Panc1 (cell line): ENCODE measurements at regions not wholly inside any gene's neighbourhood (a gene's known extent, or its start where the extent isn't known, plus 50 kb on each side); places are given as distances from the start of the nearest gene placed in this dataset.

ENCODE experiments used
- ATAC-seq: fragments of 200-7000 bp; cut with Tn5 transposase; 2 replicates; pipeline ENCODE4 v1.9.1; 2020; ENCODE audit warnings: mild to moderate bottlenecking, moderate library complexity
- BruUV-seq: library from RNA; stranded (reverse); fragments of 400-500 nt; replicated peaks from 2 replicates; lab custom pipeline; 2021; lab: Mats Ljungman, UMichigan
- CTCF ChIA-PET: fragments of 300-600 bp; sonication (Branson Sonifier 250); formaldehyde crosslinking; loops from one replicate; lab custom pipeline; 2022; ENCODE audit warnings: antibody characterized with exemption; lab: Charles Lee
- POLR2A ChIA-PET: fragments of 300-600 bp; sonication (Branson Sonifier 250); formaldehyde crosslinking; loops from one replicate; lab custom pipeline; 2022; ENCODE audit warnings: antibody characterized with exemption; lab: Charles Lee
- DNase-seq: peaks from one replicate; pipeline ENCODE4 v3.0.0-alpha.2; 2010; ENCODE audit warnings: low read depth, low spot score
- H3K27ac ChIP-seq: 2 replicates; pipeline ENCODE4 v1.5.1; 2011; ENCODE audit warnings: mild to moderate bottlenecking, low read length, inconsistent platforms
- H3K27me3 ChIP-seq: fragments of 200-500 bp; sonication (Bioruptor generic); 2 replicates; pipeline ENCODE4 v1.6.0; 2014; ENCODE audit warnings: low read length, inconsistent platforms; ENCODE audit not compliant: control insufficient read depth, insufficient read depth
- H3K36me3 ChIP-seq: fragments of 200-500 bp; sonication (Bioruptor generic); 2 replicates; pipeline ENCODE4 v1.5.1; 2014; ENCODE audit warnings: inconsistent platforms, mild to moderate bottlenecking, low read length, moderate library complexity; ENCODE audit not compliant: control insufficient read depth, insufficient read depth
- H3K4me1 ChIP-seq: 2 replicates; pipeline ENCODE4 v1.5.1; 2011; ENCODE audit warnings: inconsistent platforms, mild to moderate bottlenecking, low read length, moderate library complexity; ENCODE audit not compliant: control insufficient read depth, insufficient read depth
- H3K4me3 ChIP-seq, 2 experiments: 2 replicates each; pipeline ENCODE4 v1.5.1; 2011 to 2012; ENCODE audit warnings: low read depth in 2 of 2, low read length in 2 of 2, mild to moderate bottlenecking in 2 of 2, inconsistent platforms in 1 of 2, moderate library complexity in 1 of 2
- H3K9me3 ChIP-seq: fragments of 200-500 bp; sonication (Bioruptor generic); 2 replicates; pipeline ENCODE4 v1.5.1; 2014; ENCODE audit warnings: low read depth, mild to moderate bottlenecking, inconsistent platforms, low read length, moderate library complexity; ENCODE audit not compliant: control insufficient read depth, insufficient read depth
- POLR2AphosphoS5 ChIP-seq: IDR thresholded peaks from 2 replicates; pipeline ENCODE4 v1.6.1; 2012; ENCODE audit warnings: mild to moderate bottlenecking, low read depth, low read length, moderate library complexity
- SIN3A ChIP-seq: IDR thresholded peaks from 2 replicates; pipeline ENCODE4 v1.6.1; 2012; ENCODE audit warnings: low read depth, mild to moderate bottlenecking, low read length, moderate library complexity, borderline replicate concordance; ENCODE audit not compliant: insufficient read depth
- TCF7L2 ChIP-seq: IDR thresholded peaks from 2 replicates; pipeline ENCODE4 v1.6.1; 2011; ENCODE audit warnings: mild to moderate bottlenecking, low read depth, low read length, inconsistent platforms
- in situ Hi-C: cut with HindIII; loops from 2 replicates; pipeline ENCODE4 v1.10.0; 2016; ENCODE audit warnings: low sequenced_read_pairs, low pct_unique_long_range_greater_than_20kb
- intact Hi-C: fragments of 100-400 bp; cut with micrococcal nuclease; formaldehyde crosslinking; loops from one replicate; pipeline ENCODE4 v1.10.0; 2022; ENCODE audit not compliant: unreplicated experiment
- TF ChIP-seq, protein P1 (sequence below), 2 experiments: IDR thresholded peaks; 2 replicates each; pipeline ENCODE4 v1.6.1; 2011 to 2012; ENCODE audit warnings: low read depth in 2 of 2, control low read depth in 1 of 2, low read length in 1 of 2, mild to moderate bottlenecking in 1 of 2, moderate library complexity in 1 of 2; ENCODE audit not compliant: insufficient read depth in 1 of 2
- TF ChIP-seq, protein P2 (sequence below): fragments of 450-650 bp; IDR thresholded peaks from 2 replicates; pipeline ENCODE4 v1.5.1; 2017; ENCODE audit warnings: mild to moderate bottlenecking

DNA sequence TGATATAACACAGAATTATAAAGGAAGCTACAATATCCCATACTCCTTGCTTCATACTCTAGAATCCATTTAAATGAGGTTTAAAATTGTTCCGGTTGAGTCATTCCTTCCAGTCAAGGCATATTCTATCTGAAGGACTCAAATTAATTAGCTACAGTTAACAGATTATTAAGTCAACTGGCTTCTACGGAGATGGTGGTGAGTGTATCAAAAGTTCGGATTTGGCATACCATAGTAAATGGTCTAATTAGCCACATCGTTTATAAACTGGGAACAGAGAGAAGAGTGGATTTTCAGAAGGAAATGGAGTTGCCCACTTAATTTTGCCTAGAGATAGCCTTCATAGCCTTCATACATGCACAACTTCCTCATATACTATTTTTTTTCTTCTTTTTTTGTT lies 1095.3 kb downstream of the TTLL7 start:
- no peaks in the 10 kb centered on the region for H3K4me1 ChIP-seq
- no peak overlapping the region for H3K27ac ChIP-seq
- no peak for DNase-seq
- TF ChIP-seq POLR2AphosphoS5: no peak
- no peak for TF ChIP-seq TCF7L2
- TF ChIP-seq, protein P1, sequence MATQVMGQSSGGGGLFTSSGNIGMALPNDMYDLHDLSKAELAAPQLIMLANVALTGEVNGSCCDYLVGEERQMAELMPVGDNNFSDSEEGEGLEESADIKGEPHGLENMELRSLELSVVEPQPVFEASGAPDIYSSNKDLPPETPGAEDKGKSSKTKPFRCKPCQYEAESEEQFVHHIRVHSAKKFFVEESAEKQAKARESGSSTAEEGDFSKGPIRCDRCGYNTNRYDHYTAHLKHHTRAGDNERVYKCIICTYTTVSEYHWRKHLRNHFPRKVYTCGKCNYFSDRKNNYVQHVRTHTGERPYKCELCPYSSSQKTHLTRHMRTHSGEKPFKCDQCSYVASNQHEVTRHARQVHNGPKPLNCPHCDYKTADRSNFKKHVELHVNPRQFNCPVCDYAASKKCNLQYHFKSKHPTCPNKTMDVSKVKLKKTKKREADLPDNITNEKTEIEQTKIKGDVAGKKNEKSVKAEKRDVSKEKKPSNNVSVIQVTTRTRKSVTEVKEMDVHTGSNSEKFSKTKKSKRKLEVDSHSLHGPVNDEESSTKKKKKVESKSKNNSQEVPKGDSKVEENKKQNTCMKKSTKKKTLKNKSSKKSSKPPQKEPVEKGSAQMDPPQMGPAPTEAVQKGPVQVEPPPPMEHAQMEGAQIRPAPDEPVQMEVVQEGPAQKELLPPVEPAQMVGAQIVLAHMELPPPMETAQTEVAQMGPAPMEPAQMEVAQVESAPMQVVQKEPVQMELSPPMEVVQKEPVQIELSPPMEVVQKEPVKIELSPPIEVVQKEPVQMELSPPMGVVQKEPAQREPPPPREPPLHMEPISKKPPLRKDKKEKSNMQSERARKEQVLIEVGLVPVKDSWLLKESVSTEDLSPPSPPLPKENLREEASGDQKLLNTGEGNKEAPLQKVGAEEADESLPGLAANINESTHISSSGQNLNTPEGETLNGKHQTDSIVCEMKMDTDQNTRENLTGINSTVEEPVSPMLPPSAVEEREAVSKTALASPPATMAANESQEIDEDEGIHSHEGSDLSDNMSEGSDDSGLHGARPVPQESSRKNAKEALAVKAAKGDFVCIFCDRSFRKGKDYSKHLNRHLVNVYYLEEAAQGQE (IDR thresholded peaks at IDR 0.05; ENCODE audit: insufficient read depth in 1 of 2, low read depth in 2 of 2, low read length in 1 of 2): no peak
- TF ChIP-seq, protein P2, sequence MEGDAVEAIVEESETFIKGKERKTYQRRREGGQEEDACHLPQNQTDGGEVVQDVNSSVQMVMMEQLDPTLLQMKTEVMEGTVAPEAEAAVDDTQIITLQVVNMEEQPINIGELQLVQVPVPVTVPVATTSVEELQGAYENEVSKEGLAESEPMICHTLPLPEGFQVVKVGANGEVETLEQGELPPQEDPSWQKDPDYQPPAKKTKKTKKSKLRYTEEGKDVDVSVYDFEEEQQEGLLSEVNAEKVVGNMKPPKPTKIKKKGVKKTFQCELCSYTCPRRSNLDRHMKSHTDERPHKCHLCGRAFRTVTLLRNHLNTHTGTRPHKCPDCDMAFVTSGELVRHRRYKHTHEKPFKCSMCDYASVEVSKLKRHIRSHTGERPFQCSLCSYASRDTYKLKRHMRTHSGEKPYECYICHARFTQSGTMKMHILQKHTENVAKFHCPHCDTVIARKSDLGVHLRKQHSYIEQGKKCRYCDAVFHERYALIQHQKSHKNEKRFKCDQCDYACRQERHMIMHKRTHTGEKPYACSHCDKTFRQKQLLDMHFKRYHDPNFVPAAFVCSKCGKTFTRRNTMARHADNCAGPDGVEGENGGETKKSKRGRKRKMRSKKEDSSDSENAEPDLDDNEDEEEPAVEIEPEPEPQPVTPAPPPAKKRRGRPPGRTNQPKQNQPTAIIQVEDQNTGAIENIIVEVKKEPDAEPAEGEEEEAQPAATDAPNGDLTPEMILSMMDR: no peak
- no peak for TF ChIP-seq SIN3A
- BruUV-seq: no TSS peak
- in situ Hi-C loops: no loop called here
- CTCF ChIA-PET: no interaction called here
- H3K36me3 ChIP-seq: no peaks in the 10 kb centered on the region
- H3K27me3 ChIP-seq: no peaks in the 10 kb centered on the region
- intact Hi-C loops: no loop called here
- no peaks in the 10 kb centered on the region; the same call in 1 of the 2 replicates for H3K9me3 ChIP-seq
- POLR2A ChIA-PET: no interaction called here
- H3K4me3 ChIP-seq: no peak overlapping the region
- no peak for ATAC-seq

- in situ Hi-C loops (no loop called here), intact Hi-C loops (no loop called here)
- Histone ChIP-seq H3K4me3 (no peak overlapping the region), H3K4me1 (no peaks in the 10 kb centered on the region), H3K9me3 (no peaks in the 10 kb centered on the region; the same call in 1 of the 2 replicates), H3K27me3 (no peaks in the 10 kb centered on the region), H3K27ac (no peak overlapping the region), H3K36me3 (no peaks in the 10 kb centered on the region)
- ATAC-seq (no peak), DNase-seq (no peak)
- no TSS peak for BruUV-seq
- TF ChIP-seq TCF7L2: no peak
- POLR2A ChIA-PET: no interaction called here
- CTCF ChIA-PET: no interaction called here
Observed at GRCh38 chr1:82901561-82901960, 1097.4 kb downstream of the TTLL7 start.

GRCh38 chr1:82901118-82901517 lies 1097.8 kb downstream of the TTLL7 start:
- in situ Hi-C loops: no loop called here
- no TSS peak for BruUV-seq
- ATAC-seq: no peak

More at GRCh38 chr1:82901118-82901517, 1097.8 kb downstream of the TTLL7 start:
- POLR2A ChIA-PET: no interaction called here
- Histone ChIP-seq H3K27me3 (no peaks in the 10 kb centered on the region), H3K4me1 (no peaks in the 10 kb centered on the region), H3K4me3 (no peak overlapping the region), H3K36me3 (no peaks in the 10 kb centered on the region), H3K27ac (no peak overlapping the region), H3K9me3 (no peaks in the 10 kb centered on the region; the same call in 1 of the 2 replicates)
- intact Hi-C loops: no loop called here
- DNase-seq: no peak
- TF ChIP-seq POLR2AphosphoS5 (no peak), TCF7L2 (no peak), SIN3A (no peak)
- TF ChIP-seq, protein P1 (IDR thresholded peaks at IDR 0.05; ENCODE audit: insufficient read depth in 1 of 2, low read depth in 2 of 2, low read length in 1 of 2): no peak
- TF ChIP-seq, protein P2: no peak
- CTCF ChIA-PET: no interaction called here
